Activated CD8-positive, alpha-beta T cell treated with anti-CD3 and anti-CD28 coated beads for 36 hours (primary cell): ENCODE measurements at regions not wholly inside any gene's neighbourhood (a gene's known extent, or its start where the extent isn't known, plus 50 kb on each side); places are given as distances from the start of the nearest gene placed in this dataset.

Source experiments
- ATAC-seq: fragments of 200-7000 bp; cut with Tn5 transposase; one replicate; pipeline ENCODE4 v1.10.0; 2021; ENCODE audit warnings: mild to moderate bottlenecking, moderate library complexity
- CTCF ChIA-PET: fragments of 350-600 bp; sonication (Branson Sonifier 250); formaldehyde crosslinking; loops from one replicate; lab custom pipeline; 2021; ENCODE audit warnings: antibody characterized with exemption; lab: Charles Lee
- POLR2A ChIA-PET: fragments of 350-600 bp; sonication (Branson Sonifier 250); formaldehyde crosslinking; loops from one replicate; lab custom pipeline; 2021; ENCODE audit warnings: antibody characterized with exemption; lab: Charles Lee
- DNase-seq: peaks from one replicate; pipeline ENCODE4 v3.0.0-alpha.2; 2020
- H3K27ac Mint-ChIP-seq: one replicate; pipeline ENCODE4 v1.8.0; 2021; ENCODE audit warnings: mild to moderate bottlenecking, mixed read lengths
- H3K27me3 Mint-ChIP-seq: one replicate; pipeline ENCODE4 v1.8.0; 2021; ENCODE audit warnings: mixed read lengths
- H3K36me3 Mint-ChIP-seq: one replicate; pipeline ENCODE4 v1.8.0; 2021; ENCODE audit warnings: low read depth, mixed read lengths
- H3K4me1 Mint-ChIP-seq: one replicate; pipeline ENCODE4 v1.8.0; 2021; ENCODE audit warnings: low read depth, mixed read lengths
- H3K4me3 Mint-ChIP-seq: one replicate; pipeline ENCODE4 v1.8.0; 2021; ENCODE audit warnings: mild to moderate bottlenecking, moderate library complexity, mixed read lengths
- H3K9me3 Mint-ChIP-seq: one replicate; pipeline ENCODE4 v1.8.0; 2021; ENCODE audit warnings: mixed read lengths
- intact Hi-C: fragments of 100-400 bp; cut with micrococcal nuclease; formaldehyde crosslinking; loops from one replicate; pipeline ENCODE4 v1.10.0; 2022
- TF ChIP-seq, protein P1 (sequence below): fragments of 200-600 bp; IDR thresholded peaks from one replicate; pipeline ENCODE4 v1.8.0; 2022; ENCODE audit warnings: antibody characterized with exemption, mild to moderate bottlenecking

- TF ChIP-seq, protein P1, sequence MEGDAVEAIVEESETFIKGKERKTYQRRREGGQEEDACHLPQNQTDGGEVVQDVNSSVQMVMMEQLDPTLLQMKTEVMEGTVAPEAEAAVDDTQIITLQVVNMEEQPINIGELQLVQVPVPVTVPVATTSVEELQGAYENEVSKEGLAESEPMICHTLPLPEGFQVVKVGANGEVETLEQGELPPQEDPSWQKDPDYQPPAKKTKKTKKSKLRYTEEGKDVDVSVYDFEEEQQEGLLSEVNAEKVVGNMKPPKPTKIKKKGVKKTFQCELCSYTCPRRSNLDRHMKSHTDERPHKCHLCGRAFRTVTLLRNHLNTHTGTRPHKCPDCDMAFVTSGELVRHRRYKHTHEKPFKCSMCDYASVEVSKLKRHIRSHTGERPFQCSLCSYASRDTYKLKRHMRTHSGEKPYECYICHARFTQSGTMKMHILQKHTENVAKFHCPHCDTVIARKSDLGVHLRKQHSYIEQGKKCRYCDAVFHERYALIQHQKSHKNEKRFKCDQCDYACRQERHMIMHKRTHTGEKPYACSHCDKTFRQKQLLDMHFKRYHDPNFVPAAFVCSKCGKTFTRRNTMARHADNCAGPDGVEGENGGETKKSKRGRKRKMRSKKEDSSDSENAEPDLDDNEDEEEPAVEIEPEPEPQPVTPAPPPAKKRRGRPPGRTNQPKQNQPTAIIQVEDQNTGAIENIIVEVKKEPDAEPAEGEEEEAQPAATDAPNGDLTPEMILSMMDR: no peak
- DNase-seq: no peak
- no peak for ATAC-seq
- ChIA-PET POLR2A (interaction anchor here (0.6 kb wide), 1 partner anchor 21 kb away, joined by 3 read pairs; no protein-coding TSS in a partner anchor), CTCF (no interaction called here)
- Mint-ChIP-seq H3K27ac (no peak overlapping the region), H3K9me3 (no peaks in the 10 kb centered on the region), H3K4me3 (no peak overlapping the region), H3K27me3 (no peaks in the 10 kb centered on the region), H3K36me3 (no peaks in the 10 kb centered on the region), H3K4me1 (no peaks in the 10 kb centered on the region)
- intact Hi-C loops: no loop called here
These were observed 583.6 kb upstream of the CDH5 start for GRCh38 chr16:65782611-65783600.

DNA sequence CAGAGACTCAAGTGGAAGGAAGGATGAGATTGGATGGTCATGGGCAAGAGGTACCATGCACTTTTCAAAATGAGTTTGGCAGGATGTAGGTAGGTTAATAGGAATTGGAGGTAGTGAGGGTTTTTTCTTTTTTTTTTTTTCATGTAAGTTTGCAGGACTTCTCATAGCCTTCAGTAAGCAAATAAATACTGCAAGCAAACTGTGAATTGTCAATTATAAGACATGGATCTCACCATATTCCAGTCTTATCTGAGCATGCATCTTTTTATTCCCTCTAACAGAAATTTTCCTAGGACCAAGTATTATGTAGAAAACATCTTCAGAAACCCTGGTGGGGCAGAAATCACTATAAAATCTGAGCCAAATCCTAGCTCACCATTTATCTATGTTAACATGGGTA is 584.6 kb upstream of the CDH5 start:
- no peaks in the 10 kb centered on the region for H3K27me3 Mint-ChIP-seq
- no peaks in the 10 kb centered on the region for H3K4me1 Mint-ChIP-seq
- intact Hi-C loops: no loop called here
- ATAC-seq (no peak), DNase-seq (no peak)
- no peak overlapping the region for H3K27ac Mint-ChIP-seq
- CTCF ChIA-PET: no interaction called here
- peaks cover 4% of the 10 kb centered on the region for H3K9me3 Mint-ChIP-seq
- no peaks in the 10 kb centered on the region for H3K36me3 Mint-ChIP-seq
- H3K4me3 Mint-ChIP-seq: no peak overlapping the region
- POLR2A ChIA-PET: no interaction called here
- TF ChIP-seq, protein P1: no peak

DNA sequence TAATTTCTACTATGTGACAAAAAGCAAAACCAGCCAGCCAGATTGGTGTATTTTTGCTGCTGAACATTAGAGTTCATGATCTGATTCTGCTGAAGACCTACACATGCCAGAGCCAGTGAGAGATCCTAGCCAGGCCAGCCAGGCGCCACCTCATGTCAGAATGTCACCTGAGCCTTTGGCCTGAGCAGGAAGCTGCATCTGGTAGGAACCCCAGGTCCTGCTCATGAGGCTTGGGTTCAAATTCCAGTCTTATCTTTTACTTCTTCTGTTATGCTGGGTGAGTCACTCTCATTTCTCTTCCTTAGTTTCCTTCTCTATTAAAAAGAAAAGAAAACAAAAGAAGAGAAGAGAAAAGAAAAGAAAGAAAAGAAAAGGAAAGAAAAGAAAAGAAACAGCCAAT is 585.1 kb upstream of the CDH5 start:
- intact Hi-C loops: no loop called here
- Mint-ChIP-seq H3K36me3 (no peaks in the 10 kb centered on the region), H3K27ac (no peak overlapping the region), H3K9me3 (peaks cover 4% of the 10 kb centered on the region), H3K4me1 (no peaks in the 10 kb centered on the region), H3K4me3 (no peak overlapping the region), H3K27me3 (no peaks in the 10 kb centered on the region)
- ATAC-seq (no peak), DNase-seq (no peak)
- POLR2A ChIA-PET: no interaction called here
- TF ChIP-seq, protein P1: no peak
- CTCF ChIA-PET: no interaction called here

DNA sequence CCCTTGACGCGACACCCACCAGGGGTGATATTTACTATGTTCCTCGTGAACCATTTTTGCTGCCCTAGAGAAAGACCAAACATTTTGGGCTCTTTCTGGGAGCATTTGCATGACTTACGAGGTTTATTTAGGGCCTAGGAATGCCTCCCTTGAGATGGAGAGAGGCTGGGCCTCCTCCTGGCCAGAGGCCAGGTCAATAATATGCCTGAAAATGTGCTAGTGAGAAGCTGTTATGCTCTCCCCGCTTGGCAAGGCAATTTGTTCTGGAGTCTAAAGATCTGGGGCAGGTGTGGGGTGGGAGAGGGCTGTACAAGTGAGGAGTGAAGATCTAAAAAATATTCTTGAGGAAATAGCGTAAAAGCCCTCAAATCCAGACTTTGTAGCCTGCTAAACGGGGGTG is 587.3 kb upstream of the CDH5 start:
- ChIA-PET POLR2A (no interaction called here), CTCF (no interaction called here)
- H3K27me3 Mint-ChIP-seq: no peaks in the 10 kb centered on the region
- no peaks in the 10 kb centered on the region for H3K36me3 Mint-ChIP-seq
- H3K27ac Mint-ChIP-seq: no peak overlapping the region
- no peak overlapping the region for H3K4me3 Mint-ChIP-seq
- H3K9me3 Mint-ChIP-seq: peaks cover 4% of the 10 kb centered on the region
- no peak for ATAC-seq
- TF ChIP-seq, protein P1: no peak
- H3K4me1 Mint-ChIP-seq: no peaks in the 10 kb centered on the region
- no peak for DNase-seq
- intact Hi-C loops: no loop called here

- CTCF ChIA-PET: no interaction called here
- H3K9me3 Mint-ChIP-seq: peaks cover 4% of the 10 kb centered on the region
- POLR2A ChIA-PET: no interaction called here
- intact Hi-C loops: no loop called here
- TF ChIP-seq, protein P1: no peak
- DNase-seq (no peak), ATAC-seq (no peak)
- H3K27ac Mint-ChIP-seq: no peak overlapping the region
- no peaks in the 10 kb centered on the region for H3K27me3 Mint-ChIP-seq
- H3K4me1 Mint-ChIP-seq: no peaks in the 10 kb centered on the region
- no peaks in the 10 kb centered on the region for H3K36me3 Mint-ChIP-seq
- H3K4me3 Mint-ChIP-seq: no peak overlapping the region
These were observed 589.8 kb upstream of the CDH5 start for GRCh38 chr16:65776639-65777183.
